T-helper 17 cell (primary cell): ENCODE measurements at regions not wholly inside any gene's neighbourhood (a gene's known extent, or its start where the extent isn't known, plus 50 kb on each side); places are given as distances from the start of the nearest gene placed in this dataset.
A peak's percentile ranks its signal among the peaks of the same experiment; 100 is the strongest.
"Not testable (repeated sequence)": the region's sequence is repeated elsewhere in the genome, so short reads cannot be mapped to it uniquely, and the experiment has no call there.

Experiments used
- ATAC-seq: fragments of 150-1000 bp; cut with Tn5 transposase; 2 replicates; pipeline ENCODE4 v1.10.0; 2021; ENCODE audit warnings: mild to moderate bottlenecking, moderate library complexity
- DNase-seq, 3 donors: peaks; one replicate each; pipeline versions ENCODE4 v3.0.0 to v3.0.0-alpha.2; 2020 to 2021
- H3K9me3 ChIP-seq: one replicate; pipeline ENCODE4 v1.7.0; 2013; ENCODE audit warnings: low read length, mild to moderate bottlenecking; ENCODE audit not compliant: control insufficient read depth, poor library complexity, severe bottlenecking
- H3K27ac Mint-ChIP-seq: one replicate; pipeline ENCODE4 v1.8.0; 2022; ENCODE audit warnings: mild to moderate bottlenecking, moderate library complexity, mixed read lengths
- H3K27me3 Mint-ChIP-seq: one replicate; pipeline ENCODE4 v1.8.0; 2022; ENCODE audit warnings: mixed read lengths
- H3K36me3 Mint-ChIP-seq: one replicate; pipeline ENCODE4 v1.8.0; 2022; ENCODE audit warnings: low read depth, mixed read lengths
- H3K4me1 Mint-ChIP-seq: one replicate; pipeline ENCODE4 v1.8.0; 2022; ENCODE audit warnings: mild to moderate bottlenecking, mixed read lengths
- H3K4me3 Mint-ChIP-seq: one replicate; pipeline ENCODE4 v1.8.0; 2022; ENCODE audit warnings: mild to moderate bottlenecking, moderate library complexity, mixed read lengths

- Mint-ChIP-seq H3K27me3 (no peaks in the 10 kb centered on the region), H3K4me3 (no peak overlapping the region), H3K36me3 (peaks cover 6% of the 10 kb centered on the region), H3K27ac (no peak overlapping the region), H3K4me1 (peaks cover 13% of the 10 kb centered on the region)
- ATAC-seq (no peak), DNase-seq (no peak)
- H3K9me3 ChIP-seq, result no peaks in the 10 kb centered on the region
Measured at GRCh38 chr7:142568435-142569097, 180.7 kb upstream of the PRSS1 start.

DNA sequence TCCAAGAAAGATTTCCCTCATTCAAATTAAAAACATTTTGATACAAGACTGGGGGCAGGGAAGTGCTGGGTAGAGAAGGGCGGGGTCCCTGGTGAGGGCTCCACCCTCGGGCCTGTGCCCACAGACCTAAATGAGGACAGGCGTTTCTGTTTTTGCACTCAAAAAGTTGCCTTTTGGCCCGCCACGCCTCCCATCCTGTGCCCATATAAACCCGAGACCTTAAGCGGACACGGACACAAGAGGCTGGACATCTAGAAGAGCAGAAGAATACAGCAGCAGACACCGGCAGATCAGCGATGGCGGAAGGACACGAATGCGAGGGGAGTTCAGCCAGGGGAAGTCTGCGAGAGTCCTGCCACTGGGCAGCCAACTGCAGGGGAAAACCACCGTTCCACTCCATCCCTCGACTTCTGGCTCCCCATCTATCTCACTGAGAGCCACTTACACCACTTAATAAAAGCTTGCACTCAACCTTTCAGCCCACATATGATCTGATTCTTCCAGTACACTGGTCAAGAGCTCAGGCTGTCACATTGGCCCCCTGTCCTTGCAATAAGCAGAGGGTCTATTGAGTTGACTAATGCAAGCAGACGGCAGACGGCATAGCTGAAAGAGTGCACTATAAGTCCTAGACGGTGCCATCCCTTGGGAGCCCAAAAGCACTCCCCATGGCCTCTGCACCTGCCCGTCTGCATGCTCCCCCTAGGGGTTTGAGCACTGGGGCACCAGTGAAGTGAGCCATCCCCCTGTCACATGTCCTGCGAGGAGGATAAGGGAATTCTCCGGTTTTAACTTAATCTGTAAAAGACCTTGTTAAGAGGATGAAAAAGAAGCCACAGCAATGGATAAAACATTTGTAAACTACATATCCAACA lies 181.8 kb upstream of the PRSS1 start:
- Mint-ChIP-seq H3K36me3 (peaks cover 4% of the 10 kb centered on the region), H3K27me3 (peaks cover 2% of the 10 kb centered on the region), H3K4me1 (peaks cover 11% of the 10 kb centered on the region), H3K27ac (no peak overlapping the region), H3K4me3 (no peak overlapping the region)
- no peak for DNase-seq
- no peaks in the 10 kb centered on the region for H3K9me3 ChIP-seq
- no peak for ATAC-seq

- H3K27me3 Mint-ChIP-seq, result peaks cover 9% of the 10 kb centered on the region
- H3K36me3 Mint-ChIP-seq, result no peaks in the 10 kb centered on the region
- no peaks in the 10 kb centered on the region for H3K9me3 ChIP-seq
- H3K4me1 Mint-ChIP-seq, result peaks cover 11% of the 10 kb centered on the region
- H3K27ac Mint-ChIP-seq, result no peak overlapping the region
- DNase-seq (no peak), ATAC-seq (no peak)
- H3K4me3 Mint-ChIP-seq, result no peak overlapping the region
Measured at GRCh38 chr7:142566271-142566670, 183.0 kb upstream of the PRSS1 start.

DNA sequence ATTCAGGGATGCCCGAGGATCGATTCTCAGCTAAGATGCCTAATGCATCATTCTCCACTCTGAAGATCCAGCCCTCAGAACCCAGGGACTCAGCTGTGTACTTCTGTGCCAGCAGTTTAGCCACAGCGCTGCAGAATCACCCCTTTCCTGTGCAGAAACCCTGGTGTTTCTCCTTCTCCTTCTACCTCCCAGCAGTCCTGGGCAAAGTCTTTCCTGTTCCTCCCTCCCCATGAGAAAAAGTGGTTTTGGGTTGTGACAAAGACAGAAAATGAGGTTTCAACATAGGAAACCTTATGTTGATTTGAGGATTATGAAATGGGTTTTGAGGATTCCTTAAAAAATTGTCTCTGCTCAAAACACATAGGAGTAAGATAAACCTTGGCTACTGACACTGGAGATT lies 185.1 kb upstream of the PRSS1 start:
- not testable (repeated sequence) for H3K4me1 Mint-ChIP-seq, H3K27me3 Mint-ChIP-seq, H3K27ac Mint-ChIP-seq, H3K36me3 Mint-ChIP-seq, ATAC-seq, H3K4me3 Mint-ChIP-seq, H3K9me3 ChIP-seq, DNase-seq

- no peak for ATAC-seq
- DNase-seq, result no peak
- Mint-ChIP-seq H3K27me3 (peaks cover 9% of the 10 kb centered on the region), H3K4me3 (no peak overlapping the region), H3K36me3 (no peaks in the 10 kb centered on the region), H3K27ac (no peak overlapping the region), H3K4me1 (peaks cover 9% of the 10 kb centered on the region)
- H3K9me3 ChIP-seq, result no peaks in the 10 kb centered on the region
Measured at GRCh38 chr7:142563470-142563869, 185.8 kb upstream of the PRSS1 start.

DNA sequence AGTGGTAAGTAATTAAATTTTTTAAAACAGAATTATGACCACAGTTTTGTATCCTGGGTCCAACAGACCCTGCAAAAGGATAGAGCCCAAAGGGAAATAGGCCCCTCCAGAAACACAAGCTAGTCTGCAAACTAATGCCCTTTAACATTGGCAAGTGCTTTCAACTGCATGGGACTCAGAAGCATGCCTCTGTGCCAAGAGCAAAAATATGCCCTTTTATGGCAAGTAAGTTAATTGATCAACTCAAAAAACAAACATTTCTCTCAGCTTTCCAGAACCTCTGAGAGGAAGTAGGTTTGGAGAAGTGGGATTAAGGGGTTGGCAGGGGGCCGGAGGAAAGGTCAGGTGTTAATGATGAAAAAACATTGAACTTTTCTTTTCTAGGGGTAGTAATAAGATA lies 186.6 kb upstream of the PRSS1 start:
- Mint-ChIP-seq H3K4me1 (peaks cover 13% of the 10 kb centered on the region), H3K27ac (no peak overlapping the region), H3K4me3 (no peak overlapping the region)

DNA sequence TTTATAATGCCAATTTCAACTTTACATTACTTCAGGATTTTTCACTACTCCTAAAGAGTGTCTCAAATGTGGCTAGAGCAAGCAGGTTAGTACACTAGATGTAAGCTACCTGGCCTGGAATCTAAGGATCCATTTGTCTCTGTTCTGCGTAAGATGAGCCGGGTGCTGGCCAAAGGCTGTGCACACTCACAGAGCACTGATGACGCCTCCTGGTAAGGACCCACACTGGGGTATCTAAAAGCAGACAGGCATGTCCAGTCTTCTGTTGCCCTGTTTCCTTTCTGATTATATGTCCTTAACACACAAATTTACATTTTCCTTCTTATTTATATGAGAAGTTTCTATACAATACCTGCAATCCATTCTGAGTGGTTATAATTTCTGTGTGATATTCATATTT lies 187.9 kb upstream of the PRSS1 start:
- H3K27ac Mint-ChIP-seq, DNase-seq, H3K4me3 Mint-ChIP-seq, H3K9me3 ChIP-seq, H3K36me3 Mint-ChIP-seq, ATAC-seq: not testable (repeated sequence)
- peaks cover 22% of the 10 kb centered on the region for H3K27me3 Mint-ChIP-seq
- peaks cover 12% of the 10 kb centered on the region for H3K4me1 Mint-ChIP-seq

More for the DNA sequence above, 186.6 kb upstream of the PRSS1 start:
- H3K36me3 Mint-ChIP-seq, result no peaks in the 10 kb centered on the region
- H3K27me3 Mint-ChIP-seq, result peaks cover 16% of the 10 kb centered on the region
- H3K9me3 ChIP-seq, result no peaks in the 10 kb centered on the region
- DNase-seq, result no peak
- ATAC-seq, result no peak

DNA sequence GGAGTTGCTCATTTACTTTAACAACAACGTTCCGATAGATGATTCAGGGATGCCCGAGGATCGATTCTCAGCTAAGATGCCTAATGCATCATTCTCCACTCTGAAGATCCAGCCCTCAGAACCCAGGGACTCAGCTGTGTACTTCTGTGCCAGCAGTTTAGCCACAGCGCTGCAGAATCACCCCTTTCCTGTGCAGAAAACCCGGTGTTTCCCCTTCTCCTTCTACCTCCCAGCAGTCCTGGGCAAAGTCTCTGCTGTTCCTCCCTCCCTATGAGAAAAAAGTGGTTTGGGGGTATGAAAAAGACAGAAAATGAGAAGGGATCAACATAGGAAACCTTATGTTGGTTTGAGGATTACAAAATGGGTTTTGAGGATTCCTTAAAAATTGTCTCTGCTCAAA lies 188.5 kb upstream of the PRSS1 start:
- H3K36me3 Mint-ChIP-seq, ATAC-seq, H3K9me3 ChIP-seq, DNase-seq, H3K27ac Mint-ChIP-seq, H3K4me3 Mint-ChIP-seq: not testable (repeated sequence)
- Mint-ChIP-seq H3K27me3 (peaks cover 24% of the 10 kb centered on the region), H3K4me1 (peaks cover 15% of the 10 kb centered on the region)

DNA sequence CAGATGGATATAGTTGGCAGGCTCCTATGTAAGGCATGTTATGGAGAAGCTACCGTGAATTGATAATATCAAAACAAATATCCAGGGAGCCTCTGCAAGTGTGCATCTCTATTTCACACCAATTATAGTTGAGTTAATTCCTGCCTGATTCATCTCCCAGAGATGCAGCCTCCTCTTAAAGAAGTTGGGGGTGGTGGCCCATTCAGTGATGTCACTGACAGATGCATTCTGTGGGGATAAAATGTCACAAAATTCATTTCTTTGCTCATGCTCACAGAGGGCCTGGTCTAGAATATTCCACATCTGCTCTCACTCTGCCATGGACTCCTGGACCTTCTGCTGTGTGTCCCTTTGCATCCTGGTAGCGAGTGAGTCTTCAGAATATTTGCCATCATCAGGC lies 189.1 kb upstream of the PRSS1 start:
- no peak for ATAC-seq
- Mint-ChIP-seq H3K36me3 (no peaks in the 10 kb centered on the region), H3K27me3 (peaks cover 24% of the 10 kb centered on the region), H3K27ac (no peak overlapping the region), H3K4me1 (peaks cover 15% of the 10 kb centered on the region), H3K4me3 (no peak overlapping the region)
- no peak for DNase-seq
- no peaks in the 10 kb centered on the region for H3K9me3 ChIP-seq

DNA sequence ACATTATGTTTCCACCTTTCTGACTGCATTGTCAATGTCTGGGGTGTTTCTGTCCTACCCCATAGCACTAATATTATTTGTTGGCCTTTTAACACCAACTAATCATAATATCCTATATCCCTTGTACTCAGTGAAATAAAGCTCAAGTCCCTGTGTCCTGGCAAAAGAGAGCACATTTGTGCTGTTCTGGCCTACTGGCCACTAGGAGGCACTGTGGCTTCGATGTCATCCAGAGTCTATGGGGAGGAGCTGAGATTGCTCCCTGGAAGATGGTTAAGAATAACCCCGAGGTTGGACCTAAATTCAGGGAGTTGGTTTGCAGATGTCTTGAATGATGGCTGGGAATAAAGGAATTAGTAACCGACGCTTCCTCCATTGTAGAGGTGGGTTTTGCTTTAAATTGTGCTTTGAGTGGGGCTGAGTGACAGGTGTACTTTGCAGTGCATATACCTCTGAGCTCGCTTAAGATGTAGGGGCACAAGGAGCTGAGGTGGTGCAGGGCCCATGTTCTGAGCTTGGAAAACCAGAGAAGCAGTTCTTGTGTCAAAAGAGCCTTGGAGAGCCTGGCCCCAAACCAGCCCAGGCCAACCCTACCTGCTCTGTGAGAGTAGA lies 191.2 kb upstream of the PRSS1 start:
- H3K36me3 Mint-ChIP-seq, result no peaks in the 10 kb centered on the region
- ATAC-seq, result peak; percentile 87
- H3K27me3 Mint-ChIP-seq, result peaks cover 24% of the 10 kb centered on the region
- no peaks in the 10 kb centered on the region for H3K9me3 ChIP-seq
- peak overlapping the region; percentile 53 for H3K27ac Mint-ChIP-seq
- H3K4me3 Mint-ChIP-seq, result peak overlapping the region; percentile 77
- DNase-seq, result peak in 1 of 3 donors; percentile 40
- H3K4me1 Mint-ChIP-seq, result peaks cover 14% of the 10 kb centered on the region

- peak; percentile 36 for ATAC-seq
Measured at GRCh38 chr7:142556740-142557139, 192.5 kb upstream of the PRSS1 start.

DNA sequence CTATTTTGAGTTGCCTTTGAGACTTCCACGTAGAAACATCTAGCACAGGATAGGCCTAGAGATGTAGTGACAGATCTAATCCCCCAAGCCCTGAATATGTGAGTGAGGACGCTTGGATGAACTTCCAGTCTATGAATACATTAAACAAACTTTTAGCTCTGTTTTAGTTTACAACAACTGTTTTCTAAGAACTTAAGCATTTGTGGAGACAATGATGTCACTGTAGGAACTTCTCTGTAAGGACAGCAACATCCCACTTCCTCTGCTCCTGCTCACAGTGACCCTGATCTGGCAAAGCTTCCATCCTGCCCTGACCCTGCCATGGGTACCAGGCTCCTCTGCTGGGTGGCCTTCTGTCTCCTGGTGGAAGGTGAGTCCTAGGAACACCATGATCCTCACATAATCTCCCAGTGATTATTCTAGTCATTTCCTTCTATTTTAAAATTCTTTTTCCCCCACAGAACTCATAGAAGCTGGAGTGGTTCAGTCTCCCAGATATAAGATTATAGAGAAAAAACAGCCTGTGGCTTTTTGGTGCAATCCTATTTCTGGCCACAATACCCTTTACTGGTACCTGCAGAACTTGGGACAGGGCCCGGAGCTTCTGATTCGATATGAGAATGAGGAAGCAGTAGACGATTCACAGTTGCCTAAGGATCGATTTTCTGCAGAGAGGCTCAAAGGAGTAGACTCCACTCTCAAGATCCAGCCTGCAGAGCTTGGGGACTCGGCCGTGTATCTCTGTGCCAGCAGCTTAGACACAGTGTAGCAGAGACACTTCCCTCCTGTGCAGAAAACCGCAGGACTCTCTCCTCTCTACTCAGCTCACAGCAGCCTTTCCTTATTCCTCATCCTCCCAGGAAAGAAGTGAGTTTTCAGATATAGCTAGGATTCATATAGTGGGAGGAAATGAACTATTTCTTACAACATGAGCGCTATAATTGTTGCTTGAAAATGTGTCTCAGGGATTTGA lies 194.4 kb upstream of the PRSS1 start:
- no peak for ATAC-seq
- no peak overlapping the region for H3K4me3 Mint-ChIP-seq

More at GRCh38 chr7:142556740-142557139, 192.5 kb upstream of the PRSS1 start:
- H3K4me3 Mint-ChIP-seq, result no peak overlapping the region
- peaks cover 15% of the 10 kb centered on the region for H3K27me3 Mint-ChIP-seq
- H3K27ac Mint-ChIP-seq, result no peak overlapping the region
- peaks cover 14% of the 10 kb centered on the region for H3K4me1 Mint-ChIP-seq
- DNase-seq, result no peak
- no peaks in the 10 kb centered on the region for H3K9me3 ChIP-seq
- H3K36me3 Mint-ChIP-seq, result no peaks in the 10 kb centered on the region

More for the DNA sequence above, 194.4 kb upstream of the PRSS1 start:
- peaks cover 15% of the 10 kb centered on the region for H3K27me3 Mint-ChIP-seq
- peak overlapping the region; percentile 14 for H3K27ac Mint-ChIP-seq
- no peak for DNase-seq
- H3K4me1 Mint-ChIP-seq, result peaks cover 14% of the 10 kb centered on the region
- no peaks in the 10 kb centered on the region for H3K9me3 ChIP-seq
- H3K36me3 Mint-ChIP-seq, result no peaks in the 10 kb centered on the region
